ENCODE measurements at regions not wholly inside any gene's neighbourhood (a gene's known extent, or its start where the extent isn't known, plus 50 kb on each side); places are given as distances from the start of the nearest gene placed in this dataset.

- no peak for TF ChIP-seq CTCF (IDR thresholded peaks at IDR 0.05)
- H3K4me1 Mint-ChIP-seq, result no peaks in the 10 kb centered on the region
- no peak overlapping the region for H3K4me3 Mint-ChIP-seq
- H3K27me3 Mint-ChIP-seq, result no peaks in the 10 kb centered on the region
- H3K36me3 Mint-ChIP-seq (ENCODE audit: low read depth), result no peaks in the 10 kb centered on the region
- intact Hi-C loops (cut with micrococcal nuclease), result no loop called here
- ChIA-PET POLR2A (no interaction called here), CTCF (no interaction called here)
- ATAC-seq (ENCODE audit: low read depth) (no peak), DNase-seq (no peak)
- no peak overlapping the region for H3K27ac Mint-ChIP-seq
- no peaks in the 10 kb centered on the region for H3K9me3 Mint-ChIP-seq
Measured at GRCh38 chr20:24056491-24056890, 67.9 kb upstream of the GGTLC1 start.

GRCh38 chr20:24052599-24053275 lies 64.2 kb upstream of the GGTLC1 start:
- no peaks in the 10 kb centered on the region for H3K27me3 Mint-ChIP-seq
- no peaks in the 10 kb centered on the region for H3K4me1 Mint-ChIP-seq
- no peak overlapping the region for H3K4me3 Mint-ChIP-seq
- DNase-seq, result no peak
- H3K9me3 Mint-ChIP-seq, result no peaks in the 10 kb centered on the region
- POLR2A ChIA-PET, result no interaction called here
- intact Hi-C loops (cut with micrococcal nuclease), result no loop called here
- no peak for ATAC-seq (ENCODE audit: low read depth)
- CTCF ChIA-PET, result no interaction called here
- H3K27ac Mint-ChIP-seq, result no peak overlapping the region
- no peak for TF ChIP-seq CTCF (IDR thresholded peaks at IDR 0.05)
- H3K36me3 Mint-ChIP-seq (ENCODE audit: low read depth), result no peaks in the 10 kb centered on the region

- Mint-ChIP-seq H3K36me3 (ENCODE audit: low read depth) (no peaks in the 10 kb centered on the region), H3K9me3 (no peaks in the 10 kb centered on the region), H3K27ac (no peak overlapping the region), H3K27me3 (no peaks in the 10 kb centered on the region), H3K4me1 (no peaks in the 10 kb centered on the region), H3K4me3 (no peak overlapping the region)
- intact Hi-C loops (cut with micrococcal nuclease), result no loop called here
- ChIA-PET POLR2A (no interaction called here), CTCF (no interaction called here)
- ATAC-seq (ENCODE audit: low read depth), result no peak
- no peak for DNase-seq
- no peak for TF ChIP-seq CTCF (IDR thresholded peaks at IDR 0.05)
Measured at GRCh38 chr20:24051160-24051559, 62.6 kb upstream of the GGTLC1 start.

- no peaks in the 10 kb centered on the region for H3K4me1 Mint-ChIP-seq
- ChIA-PET POLR2A (no interaction called here), CTCF (no interaction called here)
- TF ChIP-seq CTCF (IDR thresholded peaks at IDR 0.05), result no peak
- DNase-seq (no peak), ATAC-seq (ENCODE audit: low read depth) (no peak)
- H3K27ac Mint-ChIP-seq, result no peak overlapping the region
- no peaks in the 10 kb centered on the region for H3K27me3 Mint-ChIP-seq
- H3K36me3 Mint-ChIP-seq (ENCODE audit: low read depth), result no peaks in the 10 kb centered on the region
- intact Hi-C loops (cut with micrococcal nuclease), result no loop called here
- H3K4me3 Mint-ChIP-seq, result no peak overlapping the region
- H3K9me3 Mint-ChIP-seq, result no peaks in the 10 kb centered on the region
Measured at GRCh38 chr20:24050119-24050518, 61.5 kb upstream of the GGTLC1 start.

- H3K27me3 Mint-ChIP-seq, result no peaks in the 10 kb centered on the region
- ATAC-seq (ENCODE audit: low read depth), result no peak
- H3K4me1 Mint-ChIP-seq, result no peaks in the 10 kb centered on the region
- DNase-seq, result no peak
- no peaks in the 10 kb centered on the region for H3K9me3 Mint-ChIP-seq
- no peak for TF ChIP-seq CTCF (IDR thresholded peaks at IDR 0.05)
- no peaks in the 10 kb centered on the region for H3K36me3 Mint-ChIP-seq (ENCODE audit: low read depth)
- H3K27ac Mint-ChIP-seq, result no peak overlapping the region
- no peak overlapping the region for H3K4me3 Mint-ChIP-seq
- ChIA-PET CTCF (no interaction called here), POLR2A (no interaction called here)
- intact Hi-C loops (cut with micrococcal nuclease), result no loop called here
Measured at GRCh38 chr20:24049081-24049480, 60.5 kb upstream of the GGTLC1 start.
